ENCODE measurements at regions not wholly inside any gene's neighbourhood (a gene's known extent, or its start where the extent isn't known, plus 50 kb on each side); places are given as distances from the start of the nearest gene placed in this dataset.
"Not testable (repeated sequence)": the region's sequence is repeated elsewhere in the genome, so short reads cannot be mapped to it uniquely, and the experiment has no call there.

GRCh38 chr4:149062997-149063396 lies 620.8 kb upstream of the NR3C2 start:
- ATAC-seq: no peak
- intact Hi-C loops (cut with DNase I): no loop called here
- DNase-seq: no peak

GRCh38 chr4:149057594-149057993 lies 615.4 kb upstream of the NR3C2 start:
- ATAC-seq (no peak), DNase-seq (no peak)

GRCh38 chr4:149056615-149057014 lies 614.4 kb upstream of the NR3C2 start:
- no peak for DNase-seq
- no peak for ATAC-seq
- intact Hi-C loops (cut with DNase I): no loop called here

More at GRCh38 chr4:149057594-149057993, 615.4 kb upstream of the NR3C2 start:
- intact Hi-C loops (cut with DNase I): no loop called here

GRCh38 chr4:149055624-149056023 lies 613.4 kb upstream of the NR3C2 start:
- ATAC-seq: no peak
- intact Hi-C loops (cut with DNase I): no loop called here

GRCh38 chr4:149050840-149051239 lies 608.6 kb upstream of the NR3C2 start:
- intact Hi-C loops (cut with DNase I): no loop called here
- ATAC-seq: no peak

More at GRCh38 chr4:149055624-149056023, 613.4 kb upstream of the NR3C2 start:
- no peak for DNase-seq

GRCh38 chr4:149048451-149049143 lies 606.4 kb upstream of the NR3C2 start:
- ATAC-seq (no peak), DNase-seq (no peak)
- intact Hi-C loops (cut with DNase I): no loop called here

More at GRCh38 chr4:149050840-149051239, 608.6 kb upstream of the NR3C2 start:
- DNase-seq: no peak

DNA sequence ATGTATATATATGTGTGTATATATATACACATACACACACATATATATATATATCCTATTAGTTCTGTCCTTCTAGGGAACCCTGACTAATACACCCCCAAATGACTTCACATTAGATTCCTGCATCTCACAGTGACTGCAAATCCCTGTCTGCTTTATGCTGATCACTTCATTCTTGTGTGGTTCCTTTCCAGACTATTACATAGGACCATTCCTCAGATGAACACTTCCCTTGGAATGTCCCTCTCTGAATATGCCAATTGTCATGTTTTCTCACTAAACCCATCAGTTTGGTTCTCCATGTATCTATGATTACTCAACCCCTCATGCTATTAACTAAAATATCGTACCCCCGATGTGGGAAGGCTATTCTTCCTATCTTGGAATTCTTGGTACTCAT lies 605.2 kb upstream of the NR3C2 start:
- ATAC-seq (no peak), DNase-seq (no peak)
- intact Hi-C loops (cut with DNase I): no loop called here

GRCh38 chr4:149045731-149046130 lies 603.5 kb upstream of the NR3C2 start:
- intact Hi-C loops (cut with DNase I): no loop called here
- DNase-seq: no peak
- no peak for ATAC-seq

GRCh38 chr4:149039786-149040185 lies 597.6 kb upstream of the NR3C2 start:
- ATAC-seq; DNase-seq; intact Hi-C loops (cut with DNase I): not testable (repeated sequence)

DNA sequence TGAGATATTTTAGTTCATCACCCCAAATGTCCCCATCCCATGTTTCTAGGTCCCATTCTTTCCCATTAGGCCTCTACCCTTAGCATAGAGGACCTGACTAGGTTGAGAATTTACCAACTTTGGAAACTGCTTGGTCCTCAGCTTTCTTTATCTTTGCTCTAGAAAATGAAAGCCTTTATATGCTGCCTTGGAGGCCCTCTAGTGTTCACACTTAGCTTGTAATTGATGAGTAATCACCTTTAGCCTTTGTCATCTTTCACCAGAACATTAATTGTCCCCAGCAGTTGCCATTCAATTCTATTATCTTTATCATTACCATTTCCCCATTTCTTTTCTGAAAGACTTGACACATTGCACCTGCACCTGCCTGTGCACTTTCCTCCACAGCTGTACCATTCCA lies 589.2 kb upstream of the NR3C2 start:
- intact Hi-C loops (cut with DNase I): no loop called here
- ATAC-seq (peak in 1 of 2 donors; percentile 39), DNase-seq (no peak)

DNA sequence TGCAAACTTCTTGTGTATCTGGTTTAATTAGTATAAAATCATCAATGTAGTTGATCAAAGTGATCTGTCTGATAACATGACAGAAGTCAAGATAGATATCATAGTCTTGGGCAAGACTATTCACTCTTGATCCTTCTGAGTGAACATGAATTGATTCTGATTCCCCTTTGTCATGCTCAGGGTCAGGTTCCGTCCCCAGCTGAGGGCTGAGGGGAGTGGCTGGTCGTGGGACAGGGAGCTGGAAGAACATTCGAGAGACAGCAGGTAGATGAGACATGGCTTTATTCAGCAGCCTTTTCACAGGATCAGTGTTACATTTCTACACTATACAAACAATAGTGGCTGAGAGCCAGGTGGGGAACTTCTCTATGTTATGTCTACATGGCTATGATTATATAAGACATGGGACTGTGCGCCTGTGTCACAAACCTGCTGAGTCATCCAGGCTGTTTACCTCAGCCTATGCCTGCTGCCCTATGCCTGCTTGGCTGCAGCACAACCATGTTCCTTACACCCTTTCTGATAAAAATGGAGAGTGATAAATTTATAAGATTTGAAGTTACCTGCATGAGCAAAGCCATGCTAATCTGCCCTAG lies 586.9 kb upstream of the NR3C2 start:
- DNase-seq (no peak), ATAC-seq (no peak)
- intact Hi-C loops (cut with DNase I): no loop called here

DNA sequence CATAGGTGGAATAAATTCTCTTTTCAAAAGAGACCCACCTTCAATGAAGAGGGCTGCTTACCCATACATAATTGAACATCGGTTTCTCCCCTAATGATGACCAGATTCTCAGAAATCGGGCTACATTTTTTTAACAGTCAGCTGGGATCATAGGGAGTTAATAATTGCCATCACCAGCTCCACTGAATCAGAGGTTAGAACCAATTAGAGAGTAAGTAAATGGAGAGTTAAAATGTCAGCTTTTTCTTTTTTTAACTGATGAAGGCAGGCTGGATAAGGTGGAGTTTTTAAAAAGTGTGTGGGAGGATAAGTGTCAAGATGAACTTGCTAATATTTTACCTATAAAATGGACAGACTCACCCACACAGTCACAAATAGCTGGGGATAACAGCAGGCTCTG lies 584.5 kb upstream of the NR3C2 start:
- DNase-seq (no peak), ATAC-seq (no peak)
- intact Hi-C loops (cut with DNase I): no loop called here

DNA sequence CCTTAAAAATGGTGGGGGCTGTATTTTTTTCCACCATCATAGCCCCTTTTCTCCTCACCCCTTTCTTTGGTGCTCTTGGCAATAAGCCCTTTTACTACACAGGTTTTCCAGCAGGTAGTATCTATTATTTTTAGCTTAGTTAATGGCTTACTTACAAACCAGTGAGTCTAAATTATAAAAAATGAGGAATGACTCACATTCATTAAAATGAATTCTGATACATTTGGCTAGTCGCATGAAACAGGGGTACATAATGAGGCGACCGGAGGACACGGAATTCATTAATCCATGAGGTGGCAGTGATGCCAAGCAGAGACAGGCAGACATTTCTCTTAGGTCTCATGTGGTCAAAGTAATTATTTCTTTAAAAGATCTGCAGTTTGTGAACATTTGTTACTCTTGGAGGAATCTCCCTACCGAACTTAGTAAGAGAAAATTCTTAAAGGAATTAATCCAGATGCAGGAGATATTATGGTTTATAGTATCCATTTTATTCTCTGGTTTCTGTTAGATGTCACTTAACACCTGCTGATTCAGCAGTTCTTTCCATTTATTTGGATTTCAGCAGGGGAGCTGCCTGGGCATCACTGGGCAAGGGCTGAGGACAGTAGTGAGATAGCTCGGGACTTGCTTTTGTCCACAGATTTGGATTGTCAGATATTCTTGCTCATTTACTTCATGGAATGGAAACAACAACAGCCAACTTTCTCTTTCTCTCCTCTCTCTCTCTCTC lies 575.0 kb upstream of the NR3C2 start:
- no peak for ATAC-seq
- intact Hi-C loops (cut with DNase I): no loop called here
- DNase-seq: no peak

GRCh38 chr4:149009223-149009622 lies 567.0 kb upstream of the NR3C2 start:
- no peak for ATAC-seq
- DNase-seq: no peak
- intact Hi-C loops (cut with DNase I): no loop called here

GRCh38 chr4:149008415-149009025 lies 566.3 kb upstream of the NR3C2 start:
- intact Hi-C loops (cut with DNase I): no loop called here
- no peak for ATAC-seq
- no peak for DNase-seq

DNA sequence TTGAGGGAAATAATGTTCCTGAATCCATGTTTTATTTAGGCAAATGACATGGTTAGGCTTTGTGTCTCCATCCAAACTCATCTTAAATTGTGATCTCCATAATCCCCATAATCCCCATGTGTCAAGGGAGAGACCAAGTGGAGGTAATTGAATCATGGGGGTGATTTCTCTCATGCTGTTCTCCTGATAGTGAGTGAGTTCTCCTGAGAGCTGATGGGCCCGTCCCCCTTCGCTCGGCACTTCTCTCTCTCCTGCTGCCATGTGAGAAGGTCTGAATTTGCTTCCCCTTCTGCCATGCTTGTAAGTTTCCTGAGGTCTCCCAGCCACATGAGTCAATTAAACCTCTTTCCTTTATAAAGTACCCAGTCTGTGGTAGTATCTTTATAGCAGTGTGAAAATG lies 563.0 kb upstream of the NR3C2 start:
- ATAC-seq (no peak), DNase-seq (no peak)
- intact Hi-C loops (cut with DNase I): no loop called here

- ATAC-seq: no peak
- intact Hi-C loops (cut with DNase I): no loop called here
- DNase-seq: no peak
Observed at GRCh38 chr4:148999924-149000323, 557.7 kb upstream of the NR3C2 start.

DNA sequence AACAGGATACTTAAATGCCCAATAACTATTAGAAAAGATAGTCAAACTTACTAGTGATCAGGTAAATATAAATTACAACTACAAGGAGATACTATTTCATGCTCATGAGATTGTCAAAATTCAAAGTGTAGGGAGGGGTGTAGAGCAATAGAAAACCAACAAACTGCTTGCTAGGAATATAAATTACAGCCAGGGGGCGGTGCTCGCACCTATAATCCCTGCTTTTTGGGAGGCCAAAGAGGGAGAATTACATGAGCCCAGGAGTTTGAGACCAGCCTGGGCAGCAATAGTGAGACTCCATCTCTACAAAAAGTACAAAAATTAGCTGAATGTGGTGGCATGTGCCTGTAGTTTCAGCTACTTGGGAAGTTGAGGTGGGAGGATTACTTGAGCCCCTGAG lies 556.5 kb upstream of the NR3C2 start:
- intact Hi-C loops (cut with DNase I): no loop called here
- DNase-seq: no peak
- no peak for ATAC-seq

DNA sequence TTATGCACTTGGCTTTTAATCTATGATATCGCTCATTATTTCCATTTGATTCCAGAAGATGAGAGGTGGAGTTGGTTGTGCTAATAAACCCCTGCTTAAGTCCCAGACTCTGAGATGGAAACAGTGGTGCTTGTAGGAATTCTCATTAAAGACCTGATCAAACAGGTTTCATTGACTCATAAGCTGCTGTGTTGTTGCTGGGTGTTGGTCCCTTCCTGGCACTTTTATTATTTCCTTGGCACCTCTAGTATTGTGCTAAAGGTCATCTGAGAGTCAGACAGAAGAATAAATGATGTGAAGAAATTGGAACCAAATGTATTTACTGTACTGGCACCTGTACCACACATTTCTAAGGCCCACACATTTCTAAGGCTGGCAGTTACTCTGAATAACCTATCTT lies 544.7 kb upstream of the NR3C2 start:
- intact Hi-C loops (cut with DNase I): no loop called here
- no peak for DNase-seq
- ATAC-seq: no peak

DNA sequence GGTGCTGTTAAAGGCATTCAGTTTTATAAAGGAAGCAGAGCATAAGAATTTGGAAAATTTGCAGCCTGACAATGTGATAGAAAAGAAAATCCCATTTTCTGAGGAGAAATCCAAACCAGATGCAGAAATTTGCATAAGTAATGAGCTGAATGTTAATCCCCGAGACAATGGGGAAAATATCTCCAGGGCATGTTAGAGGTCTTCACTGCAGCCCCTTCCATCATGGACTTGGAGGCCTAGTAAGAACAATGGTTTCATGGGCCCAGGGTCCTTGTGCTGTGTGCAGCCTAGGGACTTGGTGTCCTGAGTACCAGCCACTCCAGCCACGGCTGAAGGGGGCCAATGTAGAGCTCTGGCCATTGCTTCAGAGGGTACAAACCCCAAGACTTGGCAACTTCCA lies 542.7 kb upstream of the NR3C2 start:
- ATAC-seq (no peak), DNase-seq (no peak)
- intact Hi-C loops (cut with DNase I): no loop called here

All from left cardiac atrium (tissue), 4 donors.